HL-60 (cell line): ENCODE measurements at regions not wholly inside any gene's neighbourhood (a gene's known extent, or its start where the extent isn't known, plus 50 kb on each side); places are given as distances from the start of the nearest gene placed in this dataset.
A peak's percentile ranks its signal among the peaks of the same experiment; 100 is the strongest.

Experiments
- DNase-seq, 2 experiments: peaks; one replicate each; pipeline ENCODE4 v3.0.0-alpha.2; 2010 to 2020; ENCODE audit warnings: low read depth in 1 of 2, low spot score in 1 of 2
- H3K27ac ChIP-seq: fragments of 250-450 bp; sonication (Bioruptor Pico); replicated peaks from 2 replicates; pipeline ENCODE4 v1.5.1; 2020; ENCODE audit warnings: mild to moderate bottlenecking, moderate library complexity
- H3K27me3 ChIP-seq: fragments of 250-450 bp; sonication (Bioruptor Pico); 2 replicates; pipeline ENCODE4 v1.5.1; 2021; ENCODE audit warnings: mild to moderate bottlenecking, moderate library complexity; ENCODE audit not compliant: insufficient read depth, poor library complexity, severe bottlenecking
- H3K4me3 ChIP-seq: replicated peaks from 2 replicates; pipeline ENCODE4 v1.5.1; 2011; ENCODE audit warnings: mild to moderate bottlenecking, control low read depth, low read length; ENCODE audit not compliant: insufficient read depth
- CTCF ChIP-seq: IDR thresholded peaks from one replicate; pipeline ENCODE4 v1.5.1; 2011; ENCODE audit warnings: low read length, control low read depth, inconsistent platforms; ENCODE audit not compliant: insufficient read depth
- GABPA ChIP-seq: IDR thresholded peaks from 2 replicates; pipeline ENCODE4 v1.6.1; 2012; ENCODE audit warnings: low read depth
- POLR2AphosphoS5 ChIP-seq: IDR thresholded peaks from 2 replicates; pipeline ENCODE4 v1.6.1; 2012; ENCODE audit warnings: low read depth
- SPI1 ChIP-seq: IDR thresholded peaks from 2 replicates; pipeline ENCODE4 v1.6.1; 2012; ENCODE audit warnings: low read depth, mild to moderate bottlenecking, borderline replicate concordance
- TF ChIP-seq, protein P1 (sequence below): IDR thresholded peaks from 2 replicates; pipeline ENCODE4 v1.6.1; 2012; ENCODE audit warnings: low read depth; ENCODE audit not compliant: insufficient replicate concordance

DNA sequence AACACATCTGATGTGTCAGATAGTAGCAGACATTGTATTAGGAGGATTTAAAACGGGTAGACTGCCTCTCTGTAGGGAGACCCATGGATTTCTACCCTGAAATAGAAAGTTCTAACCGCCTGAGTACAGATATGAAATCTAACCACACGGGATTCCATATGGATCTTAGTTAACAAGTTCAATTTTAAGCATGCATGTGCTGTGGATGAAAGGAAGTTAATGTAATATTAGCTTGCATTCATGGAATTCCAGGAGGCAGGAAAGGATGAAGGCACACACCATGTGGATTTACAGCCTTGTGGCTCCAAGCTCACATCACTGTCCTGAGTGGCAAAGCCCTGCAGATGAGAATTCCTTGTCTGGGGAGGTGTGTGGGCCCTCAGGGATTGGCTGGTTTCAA is 120.6 kb upstream of the IRS2 start:
- Histone ChIP-seq H3K27ac (no peak overlapping the region), H3K4me3 (no peak overlapping the region), H3K27me3 (no peaks in the 10 kb centered on the region)
- TF ChIP-seq CTCF (no peak), SPI1 (no peak), GABPA (no peak), POLR2AphosphoS5 (no peak)
- TF ChIP-seq, protein P1, sequence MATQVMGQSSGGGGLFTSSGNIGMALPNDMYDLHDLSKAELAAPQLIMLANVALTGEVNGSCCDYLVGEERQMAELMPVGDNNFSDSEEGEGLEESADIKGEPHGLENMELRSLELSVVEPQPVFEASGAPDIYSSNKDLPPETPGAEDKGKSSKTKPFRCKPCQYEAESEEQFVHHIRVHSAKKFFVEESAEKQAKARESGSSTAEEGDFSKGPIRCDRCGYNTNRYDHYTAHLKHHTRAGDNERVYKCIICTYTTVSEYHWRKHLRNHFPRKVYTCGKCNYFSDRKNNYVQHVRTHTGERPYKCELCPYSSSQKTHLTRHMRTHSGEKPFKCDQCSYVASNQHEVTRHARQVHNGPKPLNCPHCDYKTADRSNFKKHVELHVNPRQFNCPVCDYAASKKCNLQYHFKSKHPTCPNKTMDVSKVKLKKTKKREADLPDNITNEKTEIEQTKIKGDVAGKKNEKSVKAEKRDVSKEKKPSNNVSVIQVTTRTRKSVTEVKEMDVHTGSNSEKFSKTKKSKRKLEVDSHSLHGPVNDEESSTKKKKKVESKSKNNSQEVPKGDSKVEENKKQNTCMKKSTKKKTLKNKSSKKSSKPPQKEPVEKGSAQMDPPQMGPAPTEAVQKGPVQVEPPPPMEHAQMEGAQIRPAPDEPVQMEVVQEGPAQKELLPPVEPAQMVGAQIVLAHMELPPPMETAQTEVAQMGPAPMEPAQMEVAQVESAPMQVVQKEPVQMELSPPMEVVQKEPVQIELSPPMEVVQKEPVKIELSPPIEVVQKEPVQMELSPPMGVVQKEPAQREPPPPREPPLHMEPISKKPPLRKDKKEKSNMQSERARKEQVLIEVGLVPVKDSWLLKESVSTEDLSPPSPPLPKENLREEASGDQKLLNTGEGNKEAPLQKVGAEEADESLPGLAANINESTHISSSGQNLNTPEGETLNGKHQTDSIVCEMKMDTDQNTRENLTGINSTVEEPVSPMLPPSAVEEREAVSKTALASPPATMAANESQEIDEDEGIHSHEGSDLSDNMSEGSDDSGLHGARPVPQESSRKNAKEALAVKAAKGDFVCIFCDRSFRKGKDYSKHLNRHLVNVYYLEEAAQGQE = no peak
- no peak for DNase-seq

GRCh38 chr13:109904218-109904617 is 117.8 kb upstream of the IRS2 start:
- H3K4me3 ChIP-seq = no peak overlapping the region
- H3K27ac ChIP-seq = no peak overlapping the region
- TF ChIP-seq, protein P1 = no peak
- TF ChIP-seq POLR2AphosphoS5 (no peak), CTCF (no peak), GABPA (no peak), SPI1 (no peak)
- DNase-seq = peak; percentile 8 to 51
- no peaks in the 10 kb centered on the region for H3K27me3 ChIP-seq

- Histone ChIP-seq H3K27ac (no peak overlapping the region), H3K27me3 (no peaks in the 10 kb centered on the region), H3K4me3 (no peak overlapping the region)
- DNase-seq = no peak
- TF ChIP-seq POLR2AphosphoS5 (no peak), CTCF (no peak), SPI1 (no peak), GABPA (no peak)
Measured at GRCh38 chr13:109900741-109901140, 114.4 kb upstream of the IRS2 start.

- Histone ChIP-seq H3K27me3 (no peaks in the 10 kb centered on the region), H3K27ac (no peak overlapping the region), H3K4me3 (no peak overlapping the region)
- no peak for DNase-seq
- no peak for TF ChIP-seq SPI1
- TF ChIP-seq POLR2AphosphoS5 = no peak
- no peak for TF ChIP-seq GABPA
- TF ChIP-seq, protein P1 = no peak
- no peak for TF ChIP-seq CTCF
Measured at GRCh38 chr13:109900320-109900719, 113.9 kb upstream of the IRS2 start.
